ENCODE measurements at regions not wholly inside any gene's neighbourhood (a gene's known extent, or its start where the extent isn't known, plus 50 kb on each side); places are given as distances from the start of the nearest gene placed in this dataset.

DNA sequence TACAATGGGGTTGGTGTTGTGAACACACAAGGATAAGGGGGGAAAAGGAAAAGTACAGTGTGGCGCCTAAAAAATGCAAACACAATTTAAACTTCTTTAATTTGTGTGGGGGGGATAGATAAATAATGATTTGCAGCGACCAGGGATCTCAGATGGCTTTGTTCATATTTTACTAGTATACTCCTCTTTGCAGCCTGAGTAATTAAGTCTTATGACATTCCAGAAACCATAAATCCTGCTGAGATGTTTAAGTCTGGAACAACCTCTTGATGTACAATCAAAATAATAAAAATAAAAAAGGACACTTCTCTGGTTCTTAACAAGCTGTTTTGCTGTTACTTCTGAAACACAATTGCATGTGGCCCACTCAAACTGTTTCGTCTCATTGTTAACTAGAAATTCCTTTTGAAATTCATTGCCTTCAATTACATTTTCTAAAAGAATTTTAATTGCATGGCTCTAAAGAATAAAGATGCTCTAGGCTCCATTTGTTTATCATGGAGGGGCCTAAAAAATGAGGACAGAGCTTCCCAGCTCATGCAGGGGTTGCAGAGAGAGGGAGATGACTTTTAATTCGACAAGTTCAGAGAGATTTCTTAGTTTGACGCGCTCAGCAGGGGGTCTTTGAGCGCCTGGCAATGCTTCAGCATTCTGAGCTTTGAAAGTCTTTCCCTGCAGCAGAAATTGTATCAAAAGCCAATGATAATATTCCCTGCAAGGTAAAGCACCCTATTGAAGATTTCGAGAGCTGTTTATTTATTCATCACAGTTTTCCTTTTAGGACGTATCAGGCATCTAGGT lies 892.4 kb upstream of the TENM3 start:
- TF ChIP-seq, protein P1, sequence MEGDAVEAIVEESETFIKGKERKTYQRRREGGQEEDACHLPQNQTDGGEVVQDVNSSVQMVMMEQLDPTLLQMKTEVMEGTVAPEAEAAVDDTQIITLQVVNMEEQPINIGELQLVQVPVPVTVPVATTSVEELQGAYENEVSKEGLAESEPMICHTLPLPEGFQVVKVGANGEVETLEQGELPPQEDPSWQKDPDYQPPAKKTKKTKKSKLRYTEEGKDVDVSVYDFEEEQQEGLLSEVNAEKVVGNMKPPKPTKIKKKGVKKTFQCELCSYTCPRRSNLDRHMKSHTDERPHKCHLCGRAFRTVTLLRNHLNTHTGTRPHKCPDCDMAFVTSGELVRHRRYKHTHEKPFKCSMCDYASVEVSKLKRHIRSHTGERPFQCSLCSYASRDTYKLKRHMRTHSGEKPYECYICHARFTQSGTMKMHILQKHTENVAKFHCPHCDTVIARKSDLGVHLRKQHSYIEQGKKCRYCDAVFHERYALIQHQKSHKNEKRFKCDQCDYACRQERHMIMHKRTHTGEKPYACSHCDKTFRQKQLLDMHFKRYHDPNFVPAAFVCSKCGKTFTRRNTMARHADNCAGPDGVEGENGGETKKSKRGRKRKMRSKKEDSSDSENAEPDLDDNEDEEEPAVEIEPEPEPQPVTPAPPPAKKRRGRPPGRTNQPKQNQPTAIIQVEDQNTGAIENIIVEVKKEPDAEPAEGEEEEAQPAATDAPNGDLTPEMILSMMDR (conservative IDR thresholded peaks at IDR 0.05; ENCODE audit: low read depth, low read length) = no peak
- no peak for DNase-seq (ENCODE audit: low read depth)
- H3K4me3 ChIP-seq (ENCODE audit: low read depth, low read length) = no peak overlapping the region

DNA sequence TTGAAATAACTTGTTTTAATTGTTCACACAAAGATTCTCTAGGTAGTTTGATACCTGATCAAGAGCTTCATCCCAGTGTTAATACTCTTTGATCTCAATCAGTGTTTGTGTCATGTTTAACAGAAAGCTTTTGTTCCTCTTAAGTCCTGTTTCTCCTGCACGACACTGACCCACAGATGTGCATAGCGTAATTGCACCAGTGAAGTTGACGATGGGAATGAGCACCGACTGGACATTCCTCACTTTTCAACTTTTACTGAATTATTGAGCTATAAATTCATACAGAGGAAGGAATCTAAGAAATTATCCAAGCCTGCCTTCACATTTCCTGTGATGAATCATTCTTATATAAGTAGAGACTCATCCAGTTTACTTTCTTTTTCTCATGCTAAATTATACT lies 878.7 kb upstream of the TENM3 start:
- no peak for DNase-seq (ENCODE audit: low read depth)
- TF ChIP-seq, protein P1 (conservative IDR thresholded peaks at IDR 0.05; ENCODE audit: low read depth, low read length) = no peak
- H3K4me3 ChIP-seq (ENCODE audit: low read depth, low read length) = no peak overlapping the region

DNA sequence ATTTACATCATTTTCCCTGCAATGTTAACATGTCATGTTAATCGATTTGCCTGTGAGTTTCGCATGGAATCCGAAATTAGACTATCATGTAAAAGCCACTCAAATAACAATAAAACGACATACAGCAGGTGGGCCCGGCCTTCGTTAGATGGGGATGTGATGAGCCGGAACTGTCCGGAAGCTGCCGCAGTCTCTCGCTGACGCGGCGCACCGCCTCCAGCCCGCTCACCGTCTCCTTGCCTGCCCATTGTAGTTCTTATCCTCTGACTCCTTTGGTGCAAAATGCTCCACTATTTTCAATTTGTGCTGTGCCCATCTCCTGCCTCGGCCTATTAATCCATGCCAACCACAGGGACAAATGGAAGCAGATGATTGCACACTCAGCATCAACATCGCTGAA lies 877.5 kb upstream of the TENM3 start:
- no peak for DNase-seq (ENCODE audit: low read depth)
- TF ChIP-seq, protein P1 (conservative IDR thresholded peaks at IDR 0.05; ENCODE audit: low read depth, low read length) = no peak
- no peak overlapping the region for H3K4me3 ChIP-seq (ENCODE audit: low read depth, low read length)

DNA sequence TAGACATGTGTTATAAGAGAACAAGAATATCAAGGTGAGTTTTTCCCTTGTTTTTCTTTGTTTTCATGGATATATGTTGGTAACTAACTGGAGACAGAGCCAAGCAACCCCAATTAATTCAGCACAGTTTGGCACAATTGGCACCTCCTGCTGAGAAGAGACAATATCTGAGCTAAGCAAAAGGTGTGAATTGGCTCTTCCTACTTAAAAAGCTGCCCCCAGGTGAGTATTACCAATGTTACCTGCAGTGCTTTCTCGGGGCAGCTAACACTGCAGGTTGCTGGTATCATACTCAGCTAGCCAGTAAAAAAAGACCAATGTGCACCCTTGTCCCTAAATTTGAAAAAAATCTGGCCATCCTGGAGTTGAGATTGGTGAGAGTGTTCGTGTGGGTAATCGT lies 871.2 kb upstream of the TENM3 start:
- DNase-seq (ENCODE audit: low read depth) = no peak
- TF ChIP-seq, protein P1 (conservative IDR thresholded peaks at IDR 0.05; ENCODE audit: low read depth, low read length) = no peak
- no peak overlapping the region for H3K4me3 ChIP-seq (ENCODE audit: low read depth, low read length)

DNA sequence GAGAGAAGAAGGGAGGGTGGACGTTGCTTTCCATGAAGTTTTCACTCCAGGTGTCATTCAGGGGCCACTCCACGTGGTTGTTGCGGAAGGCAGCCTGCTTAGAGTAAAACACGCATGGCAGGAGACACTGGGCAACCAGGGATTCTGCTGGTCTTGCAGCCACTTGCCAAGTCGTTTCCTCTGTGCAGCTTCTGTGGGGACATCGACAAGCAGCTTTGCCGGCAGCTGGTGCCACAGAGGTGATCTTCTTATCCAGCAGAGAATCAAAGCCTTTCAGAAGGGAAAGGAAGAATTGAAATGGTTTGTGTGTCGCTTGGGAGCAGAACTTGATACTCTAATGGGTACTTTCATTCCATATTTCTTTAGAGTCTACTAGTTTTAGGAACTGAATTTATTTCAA lies 867.1 kb upstream of the TENM3 start:
- no peak for DNase-seq (ENCODE audit: low read depth)
- TF ChIP-seq, protein P1 (conservative IDR thresholded peaks at IDR 0.05; ENCODE audit: low read depth, low read length) = no peak
- H3K4me3 ChIP-seq (ENCODE audit: low read depth, low read length) = no peak overlapping the region

DNA sequence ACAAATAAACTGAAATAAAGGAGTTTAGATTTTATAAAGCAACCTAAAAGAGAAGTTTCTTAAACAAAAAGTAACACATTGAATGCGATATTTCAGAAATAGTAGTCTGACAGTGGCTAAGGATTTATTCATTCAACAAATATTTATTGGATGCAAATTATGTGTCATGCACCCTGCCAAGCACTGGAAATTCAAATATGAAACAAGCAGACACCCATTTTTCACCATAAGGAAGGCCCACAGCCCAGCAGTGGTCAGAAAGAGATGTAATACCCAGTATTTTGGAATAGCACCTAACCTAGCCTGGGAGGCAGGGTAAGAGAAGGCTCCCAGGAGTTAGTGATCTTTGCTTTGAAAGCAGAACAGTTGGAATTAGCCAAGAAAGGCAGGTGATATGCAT lies 855.1 kb upstream of the TENM3 start:
- no peak overlapping the region for H3K4me3 ChIP-seq (ENCODE audit: low read depth, low read length)
- TF ChIP-seq, protein P1 (conservative IDR thresholded peaks at IDR 0.05; ENCODE audit: low read depth, low read length) = no peak
- no peak for DNase-seq (ENCODE audit: low read depth)

DNA sequence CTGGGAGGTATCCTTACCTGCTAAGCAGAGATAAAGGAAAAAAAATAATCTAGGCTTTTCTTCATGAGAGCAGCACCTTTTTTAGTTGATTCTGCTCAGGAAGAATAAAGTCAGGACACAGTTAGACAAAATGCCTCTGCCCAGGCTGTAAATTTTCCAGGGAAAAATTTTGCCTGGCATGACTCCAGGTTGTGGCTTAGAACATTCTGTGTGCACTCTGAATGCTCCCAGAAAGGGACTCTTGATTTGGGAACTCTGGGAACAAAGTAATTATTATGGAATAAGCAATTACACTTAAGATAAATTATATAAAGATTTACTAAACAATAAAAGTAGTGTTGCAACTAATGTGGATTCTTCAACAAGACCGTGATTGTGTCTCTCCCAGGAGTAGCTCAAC lies 826.2 kb upstream of the TENM3 start:
- DNase-seq (ENCODE audit: low read depth) = no peak
- H3K4me3 ChIP-seq (ENCODE audit: low read depth, low read length) = no peak overlapping the region
- TF ChIP-seq, protein P1 (conservative IDR thresholded peaks at IDR 0.05; ENCODE audit: low read depth, low read length) = no peak

Data from epithelial cell of proximal tubule (primary cell).